Astrocyte (in vitro differentiated cells and primary cell): ENCODE measurements at regions not wholly inside any gene's neighbourhood (a gene's known extent, or its start where the extent isn't known, plus 50 kb on each side); places are given as distances from the start of the nearest gene placed in this dataset.

Source experiments
- DNase-seq: peaks from one replicate; pipeline ENCODE4 v3.0.0-alpha.2; 2010; ENCODE audit warnings: low read depth
- FAIRE-seq: peaks from 2 replicates; lab custom pipeline; 2011; peaks lifted over from hg19 to GRCh38; lab: Jason Lieb, UNC
- H2AFZ ChIP-seq: 2 replicates; pipeline ENCODE4 v1.6.0; 2012; ENCODE audit warnings: low read depth, low read length, inconsistent platforms
- H3K27ac ChIP-seq: 2 replicates; pipeline ENCODE4 v1.5.1; 2011; ENCODE audit warnings: low read depth, low read length, inconsistent platforms
- H3K27me3 ChIP-seq: 2 replicates; pipeline ENCODE4 v1.6.0; 2011; ENCODE audit warnings: low read length, inconsistent platforms; ENCODE audit not compliant: insufficient read depth
- H3K36me3 ChIP-seq: 2 replicates; pipeline ENCODE4 v1.5.1; 2011; ENCODE audit warnings: low read length, inconsistent platforms; ENCODE audit not compliant: insufficient read depth
- H3K4me1 ChIP-seq: 2 replicates; pipeline ENCODE4 v1.5.1; 2011; ENCODE audit warnings: low read length, inconsistent platforms; ENCODE audit not compliant: insufficient read depth
- H3K4me2 ChIP-seq: 2 replicates; pipeline ENCODE4 v1.6.0; 2012; ENCODE audit warnings: low read length, inconsistent platforms
- H3K4me3 ChIP-seq: 2 replicates; pipeline ENCODE4 v1.5.1; 2011; ENCODE audit warnings: low read depth, mild to moderate bottlenecking, low read length, inconsistent platforms; ENCODE audit not compliant: insufficient read depth
- H3K79me2 ChIP-seq: 2 replicates; pipeline ENCODE4 v1.6.0; 2012; ENCODE audit warnings: mild to moderate bottlenecking, low read length, inconsistent platforms; ENCODE audit not compliant: insufficient read depth
- H3K9ac ChIP-seq: 2 replicates; pipeline ENCODE4 v1.6.0; 2012; ENCODE audit warnings: mild to moderate bottlenecking, low read length, inconsistent platforms
- H3K9me3 ChIP-seq: 2 replicates; pipeline ENCODE4 v1.5.1; 2012; ENCODE audit warnings: low read depth, mild to moderate bottlenecking, low read length, inconsistent platforms; ENCODE audit not compliant: insufficient read depth
- H4K20me1 ChIP-seq: 2 replicates; pipeline ENCODE4 v1.6.0; 2012; ENCODE audit warnings: low read length, inconsistent platforms; ENCODE audit not compliant: insufficient read depth
- H3K27ac Mint-ChIP-seq: one replicate; pipeline ENCODE4 v1.8.0; 2021; ENCODE audit warnings: mild to moderate bottlenecking, mixed read lengths; ENCODE audit not compliant: unreplicated experiment
- H3K27me3 Mint-ChIP-seq: one replicate; pipeline ENCODE4 v1.8.0; 2021; ENCODE audit warnings: low read depth, mixed read lengths; ENCODE audit not compliant: unreplicated experiment
- H3K36me3 Mint-ChIP-seq: one replicate; pipeline ENCODE4 v1.8.0; 2021; ENCODE audit warnings: low read depth, mixed read lengths; ENCODE audit not compliant: unreplicated experiment
- H3K4me1 Mint-ChIP-seq: one replicate; pipeline ENCODE4 v1.8.0; 2021; ENCODE audit warnings: low read depth, mixed read lengths; ENCODE audit not compliant: unreplicated experiment
- H3K4me3 Mint-ChIP-seq: one replicate; pipeline ENCODE4 v1.8.0; 2021; ENCODE audit warnings: mild to moderate bottlenecking, moderate library complexity, mixed read lengths; ENCODE audit not compliant: unreplicated experiment
- H3K9me3 Mint-ChIP-seq: one replicate; pipeline ENCODE4 v1.8.0; 2021; ENCODE audit warnings: mild to moderate bottlenecking, mixed read lengths; ENCODE audit not compliant: unreplicated experiment
- EZH2 ChIP-seq: IDR thresholded peaks from 2 replicates; pipeline ENCODE4 v1.6.1; 2012; ENCODE audit warnings: mild to moderate bottlenecking, low read length, inconsistent platforms; ENCODE audit not compliant: insufficient read depth
- TF ChIP-seq, protein P1 (sequence below): IDR thresholded peaks from 2 replicates; pipeline ENCODE4 v1.5.1; 2011; ENCODE audit warnings: low read depth, mild to moderate bottlenecking, inconsistent platforms, low read length, moderate library complexity; ENCODE audit not compliant: insufficient read depth

DNA sequence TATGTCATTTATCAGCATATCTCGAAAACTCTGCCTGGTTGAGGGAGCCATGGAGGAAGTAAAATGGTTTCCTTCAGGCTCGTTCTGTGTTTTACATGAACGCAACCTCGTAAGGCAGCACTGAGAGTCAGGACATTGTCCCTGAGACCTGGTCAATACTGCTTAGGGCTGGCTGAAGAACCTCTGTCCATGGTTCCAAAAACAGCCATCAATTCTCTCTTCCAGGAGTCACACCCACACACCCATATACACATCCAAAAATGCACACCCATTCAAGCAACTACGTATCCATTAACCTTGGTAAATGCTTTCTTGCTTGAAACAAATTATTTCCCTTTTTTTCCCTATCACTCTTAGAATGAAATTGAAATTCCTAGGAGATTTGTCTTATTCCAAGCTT lies 91.0 kb upstream of the CHL1 start:
- Histone ChIP-seq H3K9me3 (no peaks in the 10 kb centered on the region), H3K4me3 (no peak overlapping the region), H3K4me1 (no peaks in the 10 kb centered on the region), H3K27me3 (no peaks in the 10 kb centered on the region), H3K9ac (no peak overlapping the region), H3K79me2 (no peaks in the 10 kb centered on the region), H3K36me3 (no peaks in the 10 kb centered on the region), H3K4me2 (no peak overlapping the region), H2AFZ (no peak overlapping the region), H4K20me1 (no peaks in the 10 kb centered on the region), H3K27ac (no peak overlapping the region)
- DNase-seq (no peak), FAIRE-seq (no peak)
- no peaks in the 10 kb centered on the region for H3K27me3 Mint-ChIP-seq
- no peaks in the 10 kb centered on the region for H3K4me1 Mint-ChIP-seq
- H3K4me3 Mint-ChIP-seq, result no peak overlapping the region
- peaks cover 4% of the 10 kb centered on the region for H3K9me3 Mint-ChIP-seq
- H3K36me3 Mint-ChIP-seq, result no peaks in the 10 kb centered on the region
- H3K27ac Mint-ChIP-seq, result no peak overlapping the region
- no peak for TF ChIP-seq EZH2
- TF ChIP-seq, protein P1, sequence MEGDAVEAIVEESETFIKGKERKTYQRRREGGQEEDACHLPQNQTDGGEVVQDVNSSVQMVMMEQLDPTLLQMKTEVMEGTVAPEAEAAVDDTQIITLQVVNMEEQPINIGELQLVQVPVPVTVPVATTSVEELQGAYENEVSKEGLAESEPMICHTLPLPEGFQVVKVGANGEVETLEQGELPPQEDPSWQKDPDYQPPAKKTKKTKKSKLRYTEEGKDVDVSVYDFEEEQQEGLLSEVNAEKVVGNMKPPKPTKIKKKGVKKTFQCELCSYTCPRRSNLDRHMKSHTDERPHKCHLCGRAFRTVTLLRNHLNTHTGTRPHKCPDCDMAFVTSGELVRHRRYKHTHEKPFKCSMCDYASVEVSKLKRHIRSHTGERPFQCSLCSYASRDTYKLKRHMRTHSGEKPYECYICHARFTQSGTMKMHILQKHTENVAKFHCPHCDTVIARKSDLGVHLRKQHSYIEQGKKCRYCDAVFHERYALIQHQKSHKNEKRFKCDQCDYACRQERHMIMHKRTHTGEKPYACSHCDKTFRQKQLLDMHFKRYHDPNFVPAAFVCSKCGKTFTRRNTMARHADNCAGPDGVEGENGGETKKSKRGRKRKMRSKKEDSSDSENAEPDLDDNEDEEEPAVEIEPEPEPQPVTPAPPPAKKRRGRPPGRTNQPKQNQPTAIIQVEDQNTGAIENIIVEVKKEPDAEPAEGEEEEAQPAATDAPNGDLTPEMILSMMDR, result no peak

DNA sequence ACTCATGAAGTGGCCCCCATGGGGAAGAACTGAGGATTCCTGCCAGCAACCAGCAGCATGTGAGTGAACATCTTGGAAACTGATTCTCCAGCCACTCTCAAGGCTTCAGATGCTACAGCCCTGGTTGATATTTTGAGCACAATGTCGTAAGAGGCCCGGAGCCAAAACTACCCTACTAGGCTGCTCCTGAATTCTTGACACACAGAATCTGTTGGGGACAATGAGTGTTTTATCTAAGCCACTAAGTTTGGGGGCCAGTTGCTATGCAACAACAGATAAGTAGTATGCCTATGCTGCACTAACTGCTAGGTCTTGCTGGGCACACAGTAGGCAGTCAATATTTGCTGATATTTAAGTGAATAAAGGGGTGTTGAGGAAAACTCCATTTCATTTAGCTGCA lies 89.9 kb upstream of the CHL1 start:
- Histone ChIP-seq H2AFZ (no peak overlapping the region), H3K27me3 (no peaks in the 10 kb centered on the region), H3K9ac (no peak overlapping the region), H3K4me3 (no peak overlapping the region), H3K4me2 (no peak overlapping the region), H3K79me2 (no peaks in the 10 kb centered on the region), H3K27ac (no peak overlapping the region), H4K20me1 (no peaks in the 10 kb centered on the region), H3K36me3 (no peaks in the 10 kb centered on the region), H3K4me1 (no peaks in the 10 kb centered on the region), H3K9me3 (peaks cover 2% of the 10 kb centered on the region)
- Mint-ChIP-seq H3K4me1 (no peaks in the 10 kb centered on the region), H3K9me3 (peaks cover 4% of the 10 kb centered on the region), H3K27me3 (no peaks in the 10 kb centered on the region), H3K4me3 (no peak overlapping the region), H3K27ac (no peak overlapping the region), H3K36me3 (no peaks in the 10 kb centered on the region)
- TF ChIP-seq EZH2, result no peak
- TF ChIP-seq, protein P1, result no peak
- DNase-seq (no peak), FAIRE-seq (no peak)

- no peak overlapping the region for H3K4me3 Mint-ChIP-seq
- H3K79me2 ChIP-seq, result no peaks in the 10 kb centered on the region
- no peaks in the 10 kb centered on the region for H4K20me1 ChIP-seq
- no peak overlapping the region for H3K4me2 ChIP-seq
- no peak overlapping the region for H3K27ac Mint-ChIP-seq
- H3K9ac ChIP-seq, result no peak overlapping the region
- H3K4me1 Mint-ChIP-seq, result no peaks in the 10 kb centered on the region
- H3K27me3 Mint-ChIP-seq, result no peaks in the 10 kb centered on the region
- no peaks in the 10 kb centered on the region for H3K4me1 ChIP-seq
- H2AFZ ChIP-seq, result peak overlapping the region; percentile 60
- TF ChIP-seq, protein P1, result no peak
- no peak for TF ChIP-seq EZH2
- no peak for DNase-seq
- peaks cover 2% of the 10 kb centered on the region for H3K9me3 Mint-ChIP-seq
- H3K27ac ChIP-seq, result no peak overlapping the region
- no peaks in the 10 kb centered on the region for H3K27me3 ChIP-seq
- no peaks in the 10 kb centered on the region for H3K36me3 ChIP-seq
- H3K36me3 Mint-ChIP-seq, result no peaks in the 10 kb centered on the region
- FAIRE-seq, result no peak
- H3K4me3 ChIP-seq, result no peak overlapping the region
- H3K9me3 ChIP-seq, result peaks cover 2% of the 10 kb centered on the region
Measured at GRCh38 chr3:111143-112069, 85.2 kb upstream of the CHL1 start.
